ENCODE measurements at regions not wholly inside any gene's neighbourhood (a gene's known extent, or its start where the extent isn't known, plus 50 kb on each side); places are given as distances from the start of the nearest gene placed in this dataset.
"Not testable (repeated sequence)": the region's sequence is repeated elsewhere in the genome, so short reads cannot be mapped to it uniquely, and the experiment has no call there.

DNA sequence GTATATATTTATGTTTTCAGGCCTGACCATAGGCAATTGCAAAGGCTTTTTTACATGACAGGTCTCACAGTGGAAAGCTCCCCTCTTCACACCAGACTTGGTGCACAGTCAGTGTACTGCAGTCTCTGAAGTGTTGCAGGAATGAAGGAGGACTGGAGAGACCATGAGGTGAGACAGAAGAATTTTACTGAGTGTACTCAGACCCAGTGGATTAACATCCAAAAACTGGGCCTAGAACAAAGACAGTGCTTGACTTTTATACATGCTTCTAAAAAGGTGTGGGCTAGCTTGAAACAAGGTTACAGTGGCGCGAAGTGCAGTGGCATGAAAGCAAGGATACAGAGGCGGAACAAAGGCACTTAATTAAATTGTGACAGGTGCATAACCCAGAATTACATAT lies 822.9 kb downstream of the RAPGEF2 start:
- no peaks in the 10 kb centered on the region for H3K9me3 ChIP-seq
- WGBS, 3 donors = 88 to 94% (median 92%) methylated on average over 3 of the region's 3 CpGs
- no peak for DNase-seq
- H3K4me1 ChIP-seq (ENCODE audit: insufficient read depth) = no peaks in the 10 kb centered on the region
- no peak overlapping the region for H3K4me3 ChIP-seq
- H3K27me3 ChIP-seq = no peaks in the 10 kb centered on the region
- no peak for TF ChIP-seq POLR2A (IDR thresholded peaks at IDR 0.05)
- TF ChIP-seq CTCF (IDR thresholded peaks at IDR 0.05) = no peak
- TF ChIP-seq EP300 (IDR thresholded peaks at IDR 0.05) = no peak
- H3K27ac ChIP-seq = no peak overlapping the region
- intact Hi-C loops (cut with DNase I) = no loop called here
- H3K36me3 ChIP-seq = no peaks in the 10 kb centered on the region

DNA sequence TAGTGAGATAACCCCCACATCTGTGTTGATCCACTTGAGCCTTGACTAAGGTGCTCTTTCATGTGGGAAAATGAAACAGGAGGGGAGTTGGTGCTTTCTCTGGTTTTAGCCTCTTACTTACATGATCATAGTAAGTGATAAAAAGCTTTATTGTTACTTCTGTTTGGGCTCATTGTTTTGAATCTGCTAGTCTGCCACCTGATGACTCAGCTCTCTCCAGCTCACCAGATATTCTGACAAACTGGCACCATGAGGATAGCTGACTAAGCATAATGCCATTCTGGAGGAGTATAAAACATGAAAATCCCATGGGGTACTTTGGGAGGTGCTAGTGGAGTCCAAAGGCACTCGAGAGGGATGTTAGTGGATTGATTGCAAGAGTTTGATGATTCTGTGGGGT lies 824.0 kb downstream of the RAPGEF2 start:
- Histone ChIP-seq H3K36me3 (no peaks in the 10 kb centered on the region), H3K27me3 (no peaks in the 10 kb centered on the region), H3K4me3 (no peak overlapping the region), H3K4me1 (ENCODE audit: insufficient read depth) (no peaks in the 10 kb centered on the region), H3K9me3 (no peaks in the 10 kb centered on the region), H3K27ac (no peak overlapping the region)
- 43 to 78% (median 74%) methylated on average over 1 of the region's 1 CpG for WGBS, 3 donors
- DNase-seq = no peak
- TF ChIP-seq POLR2A (IDR thresholded peaks at IDR 0.05) = no peak
- no peak for TF ChIP-seq EP300 (IDR thresholded peaks at IDR 0.05)
- TF ChIP-seq CTCF (IDR thresholded peaks at IDR 0.05) = no peak
- intact Hi-C loops (cut with DNase I) = no loop called here

DNA sequence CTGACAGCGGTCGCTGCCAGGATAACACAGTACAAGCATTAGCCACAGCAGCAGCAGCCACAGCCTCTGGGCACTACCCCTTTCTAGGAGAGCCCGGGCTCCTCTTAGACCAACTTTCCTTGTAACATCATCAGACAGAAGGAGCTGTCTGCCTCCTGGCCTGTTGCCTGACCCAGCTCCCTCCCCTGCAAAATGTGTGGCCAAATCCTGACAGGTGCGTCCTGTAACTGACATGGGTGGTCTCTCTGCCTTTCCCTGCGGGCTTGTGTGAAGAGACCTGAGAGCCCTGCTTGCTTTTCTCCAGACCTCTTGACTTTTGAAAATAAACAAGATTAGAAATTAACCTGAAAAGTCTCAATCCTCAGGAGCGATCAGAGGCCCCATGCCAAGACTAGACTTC lies 824.9 kb downstream of the RAPGEF2 start:
- no peak overlapping the region for H3K4me3 ChIP-seq
- intact Hi-C loops (cut with DNase I) = no loop called here
- no peaks in the 10 kb centered on the region for H3K4me1 ChIP-seq (ENCODE audit: insufficient read depth)
- TF ChIP-seq EP300 (IDR thresholded peaks at IDR 0.05) (no peak), POLR2A (IDR thresholded peaks at IDR 0.05) (no peak), CTCF (IDR thresholded peaks at IDR 0.05) (no peak)
- WGBS, 3 donors = 80 to 90% (median 86%) methylated on average over 6 of the region's 6 CpGs
- H3K36me3 ChIP-seq = no peaks in the 10 kb centered on the region
- H3K27me3 ChIP-seq = no peaks in the 10 kb centered on the region
- DNase-seq = no peak
- H3K9me3 ChIP-seq = no peaks in the 10 kb centered on the region
- H3K27ac ChIP-seq = no peak overlapping the region

DNA sequence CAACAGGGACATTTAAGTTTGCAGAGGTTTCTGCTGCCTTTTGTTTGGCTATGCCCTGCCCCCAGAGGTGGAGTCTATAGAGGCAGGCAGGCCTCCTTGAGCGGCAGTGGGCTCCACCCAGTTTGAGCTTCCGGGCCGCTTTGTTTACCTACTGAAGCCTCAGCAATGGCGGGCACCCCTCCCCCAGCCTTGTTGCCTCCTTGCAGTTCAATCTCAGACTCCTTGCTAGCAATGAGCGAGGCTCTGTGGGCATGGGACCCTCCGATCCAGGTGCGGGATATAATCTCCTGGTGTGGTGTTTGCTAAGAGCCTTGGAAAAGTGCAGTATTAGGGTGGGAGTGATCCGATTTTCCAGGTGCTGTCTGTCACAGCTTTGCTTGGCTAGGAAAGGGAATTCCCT lies 831.7 kb downstream of the RAPGEF2 start:
- H3K27ac ChIP-seq; intact Hi-C loops (cut with DNase I); DNase-seq; H3K4me3 ChIP-seq; H3K9me3 ChIP-seq; H3K4me1 ChIP-seq (ENCODE audit: insufficient read depth); H3K36me3 ChIP-seq; H3K27me3 ChIP-seq: not testable (repeated sequence)
- 93 to 97% (median 95%) methylated on average over 8 of the region's 8 CpGs for WGBS, 3 donors

DNA sequence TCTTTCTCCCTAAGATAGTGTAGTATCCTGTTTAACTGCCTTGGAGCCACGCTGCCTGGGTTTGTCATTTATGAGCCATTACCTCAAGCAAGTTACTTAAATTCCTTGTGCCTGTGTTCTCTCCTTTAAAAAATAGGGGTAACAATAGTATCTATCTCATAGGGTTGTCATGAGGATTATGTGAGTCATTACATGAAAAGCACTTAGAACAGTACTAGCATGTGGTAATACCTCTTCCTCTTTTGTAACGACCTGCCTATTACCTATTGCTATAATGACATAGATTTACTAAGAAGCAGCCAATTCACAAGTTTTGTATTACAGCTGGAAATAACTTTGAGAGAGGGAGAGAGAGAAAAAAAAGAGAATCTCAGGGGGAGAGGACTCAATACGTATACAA lies 834.7 kb downstream of the RAPGEF2 start:
- DNase-seq = no peak
- intact Hi-C loops (cut with DNase I) = no loop called here
- H3K36me3 ChIP-seq = no peaks in the 10 kb centered on the region
- no peaks in the 10 kb centered on the region for H3K4me1 ChIP-seq (ENCODE audit: insufficient read depth)
- H3K9me3 ChIP-seq = no peaks in the 10 kb centered on the region
- H3K27me3 ChIP-seq = no peaks in the 10 kb centered on the region
- no peak overlapping the region for H3K4me3 ChIP-seq
- WGBS, 3 donors = 83 to 86% (median 83%) methylated on average over 3 of the region's 3 CpGs
- TF ChIP-seq POLR2A (IDR thresholded peaks at IDR 0.05) (no peak), CTCF (IDR thresholded peaks at IDR 0.05) (no peak), EP300 (IDR thresholded peaks at IDR 0.05) (no peak)
- no peak overlapping the region for H3K27ac ChIP-seq

- H3K4me3 ChIP-seq; intact Hi-C loops (cut with DNase I): not testable (repeated sequence)
These were observed 836.8 kb downstream of the RAPGEF2 start for GRCh38 chr4:159939681-159940080.

More at GRCh38 chr4:159939681-159940080, 836.8 kb downstream of the RAPGEF2 start:
- 97% methylated on average over 11 to 25 of the region's 25 CpGs; no CpG with 5 or more reads in 1 of the 3 donors for WGBS, 3 donors
- not testable (repeated sequence) for DNase-seq; H3K9me3 ChIP-seq; H3K27ac ChIP-seq; H3K27me3 ChIP-seq; H3K36me3 ChIP-seq; H3K4me1 ChIP-seq (ENCODE audit: insufficient read depth)

Data from ovary (tissue), 7 donors.